Mucosa of stomach (tissue), 1 donor: ENCODE measurements at regions not wholly inside any gene's neighbourhood (a gene's known extent, or its start where the extent isn't known, plus 50 kb on each side); places are given as distances from the start of the nearest gene placed in this dataset.

ENCODE experiments used
- H3K27me3 ChIP-seq: one replicate; pipeline ENCODE4 v1.7.0; 2013; ENCODE audit warnings: mild to moderate bottlenecking, low read length; ENCODE audit not compliant: control insufficient read depth, insufficient read depth
- H3K36me3 ChIP-seq: one replicate; pipeline ENCODE4 v1.7.0; 2013; ENCODE audit warnings: low read length; ENCODE audit not compliant: control insufficient read depth, insufficient read depth
- H3K4me1 ChIP-seq: one replicate; pipeline ENCODE4 v1.7.0; 2013; ENCODE audit warnings: mild to moderate bottlenecking, low read length; ENCODE audit not compliant: control insufficient read depth, insufficient read depth
- H3K4me3 ChIP-seq: one replicate; pipeline ENCODE4 v1.7.0; 2013; ENCODE audit warnings: low read length
- H3K9ac ChIP-seq: one replicate; pipeline ENCODE4 v1.7.0; 2013; ENCODE audit warnings: mild to moderate bottlenecking, low read length, moderate library complexity
- H3K9me3 ChIP-seq: one replicate; pipeline ENCODE4 v1.7.0; 2013; ENCODE audit warnings: mild to moderate bottlenecking, low read length, moderate library complexity; ENCODE audit not compliant: control insufficient read depth
- donor health status: Pancreatic carcinoma.

DNA sequence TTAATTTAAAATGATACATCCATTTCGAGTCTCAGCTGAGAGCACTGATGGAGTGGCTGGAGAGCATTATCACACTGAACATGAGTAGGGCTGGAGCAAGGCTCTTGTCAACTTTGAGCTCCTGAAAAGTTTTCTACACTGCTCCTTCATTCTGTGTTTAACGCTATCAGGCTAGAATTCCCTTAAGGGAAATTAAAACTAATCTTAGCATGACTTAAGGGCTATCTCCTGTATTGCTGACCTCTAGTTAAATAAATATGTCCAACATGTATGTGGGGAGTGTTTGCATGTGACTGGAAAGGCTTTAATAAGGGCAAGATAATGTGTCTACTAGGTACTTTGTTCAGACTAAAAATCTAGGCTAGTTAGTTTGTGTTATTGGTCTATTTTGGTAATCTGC lies 116.7 kb upstream of the CAND1 start:
- H3K9ac ChIP-seq: no peak overlapping the region
- H3K36me3 ChIP-seq: no peaks in the 10 kb centered on the region
- no peaks in the 10 kb centered on the region for H3K27me3 ChIP-seq
- no peak overlapping the region for H3K4me3 ChIP-seq
- H3K4me1 ChIP-seq: no peaks in the 10 kb centered on the region
- H3K9me3 ChIP-seq: no peaks in the 10 kb centered on the region

DNA sequence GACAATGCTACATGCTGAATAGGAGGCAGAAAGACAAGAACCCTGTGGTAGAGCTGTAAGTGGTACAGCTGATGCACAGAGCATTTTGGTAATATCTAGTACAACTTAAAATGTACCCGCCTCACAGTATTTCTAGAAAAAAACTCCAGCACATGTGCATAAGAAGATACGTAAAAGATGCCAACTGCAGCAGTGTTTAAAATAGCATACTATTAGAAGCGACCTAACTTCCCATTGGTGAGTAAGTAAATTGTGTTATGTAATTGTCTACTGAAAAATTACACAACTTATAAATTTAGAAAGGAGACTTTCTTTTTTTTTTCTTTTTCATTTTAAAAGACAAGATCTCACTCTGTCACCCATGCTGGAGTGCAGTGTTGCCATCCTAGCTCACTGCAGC lies 114.3 kb upstream of the CAND1 start:
- Histone ChIP-seq H3K4me1 (no peaks in the 10 kb centered on the region), H3K9ac (no peak overlapping the region), H3K9me3 (no peaks in the 10 kb centered on the region), H3K36me3 (no peaks in the 10 kb centered on the region), H3K27me3 (no peaks in the 10 kb centered on the region), H3K4me3 (no peak overlapping the region)

DNA sequence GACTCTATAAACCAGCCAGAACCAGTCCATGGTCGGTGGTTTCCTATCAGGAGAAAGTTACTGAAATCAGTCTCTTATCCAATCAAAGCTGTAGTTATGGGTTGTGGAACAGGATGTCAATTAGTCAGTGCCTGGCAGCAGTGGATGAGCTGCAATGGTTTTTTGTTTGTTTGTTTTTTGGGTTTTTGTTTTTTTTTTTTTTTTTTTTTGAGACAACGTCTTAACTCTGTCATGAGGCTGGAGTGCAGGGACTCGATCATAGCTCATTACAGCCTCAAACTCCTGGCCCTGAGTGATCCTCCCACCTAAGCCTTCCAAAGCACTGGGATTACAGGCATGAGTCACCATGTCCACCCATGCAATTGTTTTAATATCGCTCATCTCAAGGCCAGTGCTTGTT lies 113.3 kb upstream of the CAND1 start:
- Histone ChIP-seq H3K27me3 (no peaks in the 10 kb centered on the region), H3K4me3 (no peak overlapping the region), H3K4me1 (no peaks in the 10 kb centered on the region), H3K9me3 (no peaks in the 10 kb centered on the region), H3K9ac (no peak overlapping the region), H3K36me3 (no peaks in the 10 kb centered on the region)

DNA sequence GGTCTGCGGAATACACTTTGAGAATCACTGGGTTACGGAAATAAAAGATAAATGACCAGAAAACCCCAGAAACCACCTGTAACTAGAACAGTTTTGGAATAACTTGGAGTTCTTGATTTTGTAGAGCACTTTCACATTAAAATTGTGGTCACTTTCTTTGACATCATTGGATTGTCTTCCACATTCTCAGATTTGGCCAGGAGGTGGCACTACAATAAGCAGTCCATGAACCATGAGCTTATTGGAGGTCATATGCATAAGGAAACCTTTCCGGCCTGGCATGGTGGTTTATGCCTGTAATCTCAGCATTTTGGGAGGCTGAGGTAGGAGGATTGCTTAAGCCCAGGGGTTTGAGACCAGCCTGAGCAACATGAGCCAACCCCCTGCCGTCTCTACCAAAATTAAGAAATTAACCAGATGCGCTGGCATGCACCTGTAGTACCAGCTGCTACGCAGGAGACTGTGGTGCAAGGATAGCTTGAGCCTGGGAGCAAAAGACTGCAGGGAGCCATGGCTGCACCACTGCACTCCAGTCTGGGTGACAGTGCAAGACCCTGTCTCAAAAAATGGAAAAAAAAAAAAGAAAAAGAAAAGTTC lies 107.7 kb upstream of the CAND1 start:
- Histone ChIP-seq H3K36me3 (no peaks in the 10 kb centered on the region), H3K4me1 (no peaks in the 10 kb centered on the region), H3K4me3 (no peak overlapping the region), H3K9me3 (no peaks in the 10 kb centered on the region), H3K9ac (no peak overlapping the region), H3K27me3 (no peaks in the 10 kb centered on the region)

DNA sequence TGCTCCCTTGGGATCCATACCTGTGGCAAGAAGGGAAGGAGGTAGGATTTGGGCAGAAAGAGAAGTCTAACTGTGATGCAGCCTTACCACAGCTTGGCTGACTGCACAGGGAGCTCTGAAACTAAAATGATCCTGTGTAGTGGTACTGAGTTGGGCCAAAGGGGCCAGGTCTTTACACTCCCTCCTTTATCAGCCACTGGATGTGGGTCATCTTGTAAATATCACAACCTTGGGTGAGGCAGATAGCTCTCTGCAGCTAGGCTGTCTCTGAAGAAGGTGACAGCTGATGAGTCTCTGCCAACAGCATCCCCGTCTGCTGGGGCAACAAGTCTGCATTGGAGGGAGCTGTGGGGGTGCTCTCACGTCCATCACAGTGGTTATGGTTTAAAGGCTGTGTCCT lies 95.9 kb upstream of the CAND1 start:
- Histone ChIP-seq H3K9ac (no peak overlapping the region), H3K36me3 (no peaks in the 10 kb centered on the region), H3K27me3 (no peaks in the 10 kb centered on the region), H3K9me3 (no peaks in the 10 kb centered on the region), H3K4me3 (no peak overlapping the region), H3K4me1 (no peaks in the 10 kb centered on the region)

DNA sequence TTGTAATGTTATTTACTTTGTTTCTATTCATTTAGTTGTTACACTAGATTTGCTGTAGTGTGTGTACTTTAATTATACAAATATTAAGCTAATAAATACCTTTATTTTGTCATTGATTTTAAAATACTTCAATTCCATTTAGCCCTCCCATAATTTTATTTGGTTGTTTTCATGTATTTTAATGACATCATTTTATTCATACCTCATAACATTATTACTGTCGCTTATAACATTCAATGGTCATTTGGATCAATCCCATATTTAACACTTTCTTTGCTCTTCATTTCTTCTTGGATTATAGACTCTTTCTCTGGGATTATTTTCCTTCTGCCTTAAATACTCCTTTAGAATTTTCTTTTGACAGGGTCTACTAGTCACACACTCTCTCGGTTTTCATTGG lies 86.6 kb upstream of the CAND1 start:
- no peaks in the 10 kb centered on the region for H3K36me3 ChIP-seq
- peaks cover 5% of the 10 kb centered on the region for H3K27me3 ChIP-seq
- H3K9me3 ChIP-seq: no peaks in the 10 kb centered on the region
- no peak overlapping the region for H3K9ac ChIP-seq
- H3K4me3 ChIP-seq: no peak overlapping the region
- no peaks in the 10 kb centered on the region for H3K4me1 ChIP-seq

DNA sequence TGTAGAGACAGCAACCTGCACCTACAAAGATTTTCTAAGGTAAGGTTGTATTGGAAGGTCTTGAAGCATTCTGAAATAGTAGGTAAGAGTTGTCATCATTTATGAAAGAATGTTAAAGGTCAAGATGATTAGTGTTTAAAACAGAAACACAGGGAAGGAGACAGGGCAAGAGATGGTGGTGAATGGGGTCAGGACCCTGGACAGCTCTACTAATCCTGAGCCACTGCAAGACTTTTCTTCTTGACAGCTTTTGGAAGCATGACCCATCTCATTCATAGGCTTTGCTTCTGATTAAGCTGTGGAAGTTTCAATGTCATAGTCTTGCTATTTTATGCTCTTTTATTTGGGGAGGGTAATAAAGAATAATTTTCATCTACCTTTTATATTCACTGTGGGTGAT lies 75.5 kb upstream of the CAND1 start:
- no peaks in the 10 kb centered on the region for H3K27me3 ChIP-seq
- H3K4me3 ChIP-seq: no peak overlapping the region
- no peak overlapping the region for H3K9ac ChIP-seq
- no peaks in the 10 kb centered on the region for H3K9me3 ChIP-seq
- no peaks in the 10 kb centered on the region for H3K36me3 ChIP-seq
- no peaks in the 10 kb centered on the region for H3K4me1 ChIP-seq

DNA sequence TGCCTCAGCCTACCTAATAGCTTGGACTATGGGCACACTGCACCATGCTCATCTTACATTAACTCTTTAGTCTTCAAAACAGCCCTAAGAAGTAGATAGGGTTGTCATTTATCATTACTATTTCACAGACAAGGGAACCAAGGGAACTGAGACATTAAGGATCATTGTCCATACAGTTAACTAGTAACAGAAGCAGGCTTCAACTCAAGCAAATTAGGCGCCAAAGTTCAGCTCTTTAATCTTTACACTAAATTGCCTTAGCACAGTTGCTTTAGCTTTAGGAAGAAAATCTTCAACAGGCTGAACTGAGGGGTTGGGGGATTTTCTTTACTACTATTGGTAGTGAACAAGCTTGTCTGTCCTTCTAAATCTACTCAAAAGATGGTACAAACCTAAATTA lies 68.8 kb upstream of the CAND1 start:
- Histone ChIP-seq H3K9me3 (no peaks in the 10 kb centered on the region), H3K9ac (no peak overlapping the region), H3K4me3 (no peak overlapping the region)

DNA sequence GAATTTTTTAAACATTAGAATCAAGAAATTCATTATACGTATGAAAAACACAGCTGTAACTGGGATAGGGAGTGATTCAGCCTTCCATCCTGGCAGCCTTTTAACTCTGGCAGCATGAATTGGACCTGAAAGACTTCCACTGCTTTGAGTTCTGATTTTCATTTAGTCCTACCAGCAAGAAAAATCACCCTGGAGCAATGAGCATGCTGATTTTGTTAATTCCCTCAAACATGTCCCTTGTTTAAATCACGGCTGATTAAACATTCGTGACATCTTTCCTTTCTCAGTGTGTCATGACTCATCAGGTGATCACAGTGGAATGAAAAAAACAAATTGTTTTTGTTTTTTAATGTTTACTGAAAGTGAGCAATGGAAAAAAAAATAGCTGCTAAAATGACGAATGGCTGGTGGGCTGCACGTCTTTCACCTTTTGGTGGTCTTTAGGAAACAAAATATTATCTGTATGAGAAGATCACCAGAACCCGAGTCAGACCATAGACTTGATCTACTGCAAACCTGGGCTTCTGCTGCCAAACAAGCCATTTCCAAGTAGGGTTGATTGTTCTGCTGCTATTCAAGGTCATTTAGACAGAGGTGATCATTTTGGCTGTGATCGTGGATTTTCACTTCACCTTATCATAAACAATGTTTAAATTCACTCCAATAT lies 67.0 kb upstream of the CAND1 start:
- Histone ChIP-seq H3K9ac (no peak overlapping the region), H3K27me3 (no peaks in the 10 kb centered on the region), H3K4me1 (no peaks in the 10 kb centered on the region), H3K36me3 (no peaks in the 10 kb centered on the region), H3K4me3 (no peak overlapping the region), H3K9me3 (no peaks in the 10 kb centered on the region)

More for the DNA sequence above, 68.8 kb upstream of the CAND1 start:
- H3K36me3 ChIP-seq: no peaks in the 10 kb centered on the region
- H3K4me1 ChIP-seq: no peaks in the 10 kb centered on the region
- no peaks in the 10 kb centered on the region for H3K27me3 ChIP-seq

DNA sequence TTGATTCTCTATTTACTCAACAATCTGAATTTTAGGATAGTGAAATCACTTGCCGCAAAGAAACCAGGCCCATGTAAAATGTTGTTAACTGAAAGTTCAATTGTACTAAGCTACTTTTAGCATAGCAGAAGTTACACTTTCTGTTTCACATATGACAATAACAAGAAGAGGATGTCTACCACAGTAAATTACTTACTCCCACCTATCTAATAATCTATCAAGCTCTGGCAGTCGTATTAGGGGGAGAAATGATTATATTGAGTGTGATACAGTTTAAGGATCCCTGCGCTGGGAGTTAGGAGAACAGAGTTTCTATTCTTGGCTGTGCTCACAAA lies 66.5 kb upstream of the CAND1 start:
- H3K36me3 ChIP-seq: no peaks in the 10 kb centered on the region
- no peak overlapping the region for H3K9ac ChIP-seq
- H3K4me3 ChIP-seq: no peak overlapping the region
- H3K4me1 ChIP-seq: no peaks in the 10 kb centered on the region
- H3K9me3 ChIP-seq: no peaks in the 10 kb centered on the region
- H3K27me3 ChIP-seq: no peaks in the 10 kb centered on the region

DNA sequence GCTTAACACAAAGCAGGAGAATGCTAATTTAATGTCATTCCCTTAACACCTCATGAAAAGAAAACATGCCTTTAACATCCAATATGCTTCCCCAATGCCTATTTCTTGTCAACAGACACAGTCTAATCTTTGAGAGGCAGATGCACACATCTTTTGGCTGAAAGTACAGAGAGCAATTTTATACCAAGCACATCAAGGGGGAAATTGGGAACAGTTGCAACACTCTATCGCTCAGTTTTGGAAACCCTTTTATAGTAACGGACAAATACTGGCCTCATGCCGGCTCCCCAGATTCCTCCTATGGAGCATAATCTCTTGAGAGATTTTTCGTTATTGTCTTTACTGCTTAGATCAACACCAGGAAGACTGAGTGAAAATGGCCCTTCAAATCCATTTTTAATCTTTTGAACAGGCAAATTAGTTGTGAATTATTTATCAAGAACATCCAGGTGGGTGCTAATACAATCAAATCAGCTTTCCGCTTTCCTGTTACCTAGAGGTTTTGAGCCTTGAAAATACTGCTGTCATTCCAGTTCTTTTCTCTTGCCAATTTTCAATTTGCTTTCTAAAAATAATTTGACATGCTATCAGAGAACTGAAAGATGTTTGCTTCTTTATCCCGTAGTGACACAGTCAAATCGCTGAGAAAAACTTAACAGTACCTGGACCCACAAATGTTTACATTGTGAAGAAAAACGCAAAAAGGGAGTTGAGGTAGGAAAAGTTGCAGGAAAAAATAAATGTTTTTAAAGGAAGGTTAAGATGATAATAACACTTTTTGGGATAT lies 60.7 kb upstream of the CAND1 start:
- Histone ChIP-seq H3K9ac (no peak overlapping the region), H3K27me3 (no peaks in the 10 kb centered on the region), H3K4me1 (no peaks in the 10 kb centered on the region), H3K9me3 (no peaks in the 10 kb centered on the region), H3K4me3 (no peak overlapping the region), H3K36me3 (no peaks in the 10 kb centered on the region)

DNA sequence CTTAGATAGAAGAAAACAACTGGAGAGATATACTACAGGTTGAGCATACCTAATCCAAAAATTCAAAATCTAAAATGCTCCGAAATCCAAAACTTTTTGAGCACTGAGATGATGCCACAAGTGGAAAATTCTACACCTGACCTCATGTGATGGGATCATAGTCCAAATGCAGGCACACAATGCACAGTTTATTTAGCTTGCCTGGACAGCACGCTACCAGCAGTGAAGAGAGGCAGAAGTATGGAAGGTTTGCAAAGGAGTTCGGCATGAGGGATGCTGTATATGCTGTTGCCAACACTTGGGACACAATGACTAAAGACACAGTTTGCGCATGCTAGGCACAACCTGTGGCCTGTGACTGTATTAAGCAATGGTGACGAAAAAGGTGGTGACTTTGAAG lies 58.1 kb upstream of the CAND1 start:
- Histone ChIP-seq H3K9me3 (no peaks in the 10 kb centered on the region), H3K36me3 (no peaks in the 10 kb centered on the region), H3K4me1 (no peaks in the 10 kb centered on the region), H3K4me3 (no peak overlapping the region), H3K27me3 (no peaks in the 10 kb centered on the region), H3K9ac (no peak overlapping the region)
